Testis (tissue), 2 donors: ENCODE measurements at regions not wholly inside any gene's neighbourhood (a gene's known extent, or its start where the extent isn't known, plus 50 kb on each side); places are given as distances from the start of the nearest gene placed in this dataset.

Source experiments
- POLR2A ChIP-seq: fragments of 450-650 bp; IDR thresholded peaks from one replicate; pipeline ENCODE4 v1.6.1; 2017; ENCODE audit warnings: antibody characterized with exemption, mild to moderate bottlenecking, moderate library complexity
- TF ChIP-seq, protein P1 (sequence below), 3 experiments: fragments of 450-650 bp in 2 of 3; fragments of 200-600 bp in 1 of 3; sonication (generic) in 1 of 3; IDR thresholded peaks; one replicate each; pipeline ENCODE4 v1.5.1; 2016 to 2019; ENCODE audit warnings: antibody characterized with exemption in 3 of 3, mild to moderate bottlenecking in 2 of 3, moderate library complexity in 1 of 3

DNA sequence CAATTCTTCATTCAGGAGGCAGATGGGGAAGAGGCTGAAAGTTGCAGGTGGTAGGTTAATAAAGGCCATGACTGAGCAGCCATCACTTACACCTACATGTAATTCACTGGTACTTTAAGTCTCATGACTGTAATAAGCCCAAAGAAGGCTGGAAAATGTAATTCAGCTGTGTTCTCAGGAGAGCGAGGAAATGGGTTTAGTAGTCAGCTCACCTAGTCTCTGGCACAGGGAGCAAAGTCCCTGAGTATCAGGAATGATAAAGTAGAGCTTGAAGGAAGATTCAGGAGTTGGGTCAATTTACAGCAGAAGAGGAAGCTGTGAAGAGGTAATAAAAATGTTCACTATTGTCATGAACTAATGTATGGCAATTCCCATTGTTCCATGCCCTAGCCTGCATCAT, 393.4 kb upstream of the KAZN start:
- TF ChIP-seq, protein P1, sequence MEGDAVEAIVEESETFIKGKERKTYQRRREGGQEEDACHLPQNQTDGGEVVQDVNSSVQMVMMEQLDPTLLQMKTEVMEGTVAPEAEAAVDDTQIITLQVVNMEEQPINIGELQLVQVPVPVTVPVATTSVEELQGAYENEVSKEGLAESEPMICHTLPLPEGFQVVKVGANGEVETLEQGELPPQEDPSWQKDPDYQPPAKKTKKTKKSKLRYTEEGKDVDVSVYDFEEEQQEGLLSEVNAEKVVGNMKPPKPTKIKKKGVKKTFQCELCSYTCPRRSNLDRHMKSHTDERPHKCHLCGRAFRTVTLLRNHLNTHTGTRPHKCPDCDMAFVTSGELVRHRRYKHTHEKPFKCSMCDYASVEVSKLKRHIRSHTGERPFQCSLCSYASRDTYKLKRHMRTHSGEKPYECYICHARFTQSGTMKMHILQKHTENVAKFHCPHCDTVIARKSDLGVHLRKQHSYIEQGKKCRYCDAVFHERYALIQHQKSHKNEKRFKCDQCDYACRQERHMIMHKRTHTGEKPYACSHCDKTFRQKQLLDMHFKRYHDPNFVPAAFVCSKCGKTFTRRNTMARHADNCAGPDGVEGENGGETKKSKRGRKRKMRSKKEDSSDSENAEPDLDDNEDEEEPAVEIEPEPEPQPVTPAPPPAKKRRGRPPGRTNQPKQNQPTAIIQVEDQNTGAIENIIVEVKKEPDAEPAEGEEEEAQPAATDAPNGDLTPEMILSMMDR (IDR thresholded peaks at IDR 0.05), result no peak
- TF ChIP-seq POLR2A, result no peak
